Endothelial cell of umbilical vein (primary cell): ENCODE measurements at regions not wholly inside any gene's neighbourhood (a gene's known extent, or its start where the extent isn't known, plus 50 kb on each side); places are given as distances from the start of the nearest gene placed in this dataset.

ENCODE experiments used
- BruUV-seq: library from RNA; stranded (reverse); fragments of 400-500 nt; replicated peaks from 2 replicates; lab custom pipeline; 2021; lab: Mats Ljungman, UMichigan
- CTCF ChIA-PET: fragments of 300-600, 350-600 bp; sonication (Branson Sonifier 250); formaldehyde crosslinking; loops from one replicate; lab custom pipeline; 2021; ENCODE audit warnings: antibody characterized with exemption, inconsistent platforms; lab: Charles Lee
- POLR2A ChIA-PET: fragments of 300-600, 350-600 bp; sonication (Branson Sonifier 250); formaldehyde crosslinking; loops from one replicate; lab custom pipeline; 2021; ENCODE audit warnings: antibody characterized with exemption, inconsistent platforms; lab: Charles Lee
- DNase-seq: peaks from one replicate; pipeline ENCODE4 v3.0.0-alpha.2; 2011; ENCODE audit warnings: low read depth, low spot score
- FAIRE-seq: peaks from 2 replicates; lab custom pipeline; 2011; peaks lifted over from hg19 to GRCh38; lab: Jason Lieb, UNC
- H2AFZ ChIP-seq: 2 replicates; pipeline ENCODE4 v1.6.0; 2012; ENCODE audit warnings: low read depth, low read length, control low read depth, inconsistent platforms
- H3K27ac ChIP-seq: 2 replicates; pipeline ENCODE4 v1.5.1; 2011; ENCODE audit warnings: low read depth, mild to moderate bottlenecking, control low read depth, low read length, moderate library complexity; ENCODE audit not compliant: insufficient read depth
- H3K27me3 ChIP-seq, 2 experiments: 2 replicates each; pipeline versions ENCODE4 v1.6.0 to v1.6.1; 2011; ENCODE audit warnings: low read length in 2 of 2, mixed read lengths in 1 of 2; ENCODE audit not compliant: control insufficient read depth in 2 of 2, insufficient read depth in 2 of 2
- H3K36me3 ChIP-seq, 2 experiments: 2 replicates in 1 of 2; 3 replicates in 1 of 2; pipeline ENCODE4 v1.5.1; 2011; ENCODE audit warnings: low read length in 2 of 2, mild to moderate bottlenecking in 1 of 2, moderate library complexity in 1 of 2; ENCODE audit not compliant: control insufficient read depth in 2 of 2, insufficient read depth in 2 of 2; ENCODE audit errors: extremely low read depth in 1 of 2
- H3K4me1 ChIP-seq: 3 replicates; pipeline ENCODE4 v1.5.1; 2011; ENCODE audit warnings: mild to moderate bottlenecking, low read length; ENCODE audit not compliant: control insufficient read depth, insufficient read depth; ENCODE audit errors: extremely low read depth
- H3K4me2 ChIP-seq: 2 replicates; pipeline ENCODE4 v1.6.1; 2011; ENCODE audit warnings: low read length, control low read depth, mixed read lengths; ENCODE audit not compliant: insufficient read depth
- H3K4me3 ChIP-seq, 3 experiments: fragments of 200-600 bp in 1 of 3; sonication (generic), shearing (Covaris generic) in 1 of 3; replicated peaks in 1 of 3; 2 replicates each; pipeline ENCODE4 v1.5.1; 2011 to 2016; ENCODE audit warnings: control low read depth in 3 of 3, low read length in 3 of 3, mild to moderate bottlenecking in 2 of 3, inconsistent platforms in 1 of 3, low read depth in 1 of 3, moderate library complexity in 1 of 3; ENCODE audit not compliant: insufficient read depth in 1 of 3
- H3K79me2 ChIP-seq: 2 replicates; pipeline ENCODE4 v1.6.0; 2012; ENCODE audit warnings: low read length, inconsistent platforms; ENCODE audit not compliant: control insufficient read depth, insufficient read depth
- H3K9ac ChIP-seq: replicated peaks from 2 replicates; pipeline ENCODE3; 2011; ENCODE audit warnings: low read length, control low read depth; ENCODE audit not compliant: insufficient read depth; ENCODE audit errors: extremely low read depth
- H3K9me1 ChIP-seq: replicated peaks from 3 replicates; pipeline ENCODE4 v1.6.0; 2011; ENCODE audit warnings: mild to moderate bottlenecking, low read length; ENCODE audit not compliant: control insufficient read depth, insufficient read depth; ENCODE audit errors: extremely low read depth
- H3K9me3 ChIP-seq: replicated peaks from 2 replicates; pipeline ENCODE4 v1.5.1; 2012; ENCODE audit warnings: low read length, inconsistent platforms; ENCODE audit not compliant: control insufficient read depth, insufficient read depth
- H4K20me1 ChIP-seq: replicated peaks from 2 replicates; pipeline ENCODE3; 2011; ENCODE audit warnings: mild to moderate bottlenecking, low read length; ENCODE audit not compliant: control insufficient read depth, insufficient read depth; ENCODE audit errors: extremely low read depth
- CTCF ChIP-seq, 2 donors: IDR thresholded peaks; 1 replicate in 1 of 2; 2 replicates in 1 of 2; pipeline ENCODE4 v1.5.1; 2011; ENCODE audit warnings: low read length in 2 of 2, mild to moderate bottlenecking in 2 of 2, moderate library complexity in 2 of 2, control low read depth in 1 of 2, inconsistent platforms in 1 of 2, low read depth in 1 of 2; ENCODE audit not compliant: insufficient read depth in 1 of 2; ENCODE audit errors: extremely low read depth in 1 of 2
- EZH2 ChIP-seq: IDR thresholded peaks from 2 replicates; pipeline ENCODE4 v1.6.1; 2012; ENCODE audit warnings: borderline replicate concordance, low read depth, mild to moderate bottlenecking, moderate library complexity, low read length, inconsistent platforms; ENCODE audit not compliant: severe bottlenecking
- FOS ChIP-seq: IDR thresholded peaks from 2 replicates; pipeline ENCODE4 v1.6.1; 2011; ENCODE audit warnings: mild to moderate bottlenecking, low read length, moderate library complexity, borderline replicate concordance; ENCODE audit not compliant: insufficient read depth
- GATA2 ChIP-seq: IDR thresholded peaks from 2 replicates; pipeline ENCODE4 v1.7.0; 2011; ENCODE audit warnings: low read depth, mild to moderate bottlenecking, moderate library complexity, mixed read lengths, low read length; ENCODE audit not compliant: insufficient read length, insufficient read depth
- JUN ChIP-seq: IDR thresholded peaks from 2 replicates; pipeline ENCODE4 v1.6.1; 2011; ENCODE audit warnings: borderline replicate concordance, low read depth; ENCODE audit not compliant: insufficient read length, insufficient read depth
- MAX ChIP-seq: IDR thresholded peaks from 2 replicates; pipeline ENCODE4 v1.6.1; 2011; ENCODE audit not compliant: insufficient read depth, insufficient read length
- MYC ChIP-seq: IDR thresholded peaks from one replicate; pipeline ENCODE4 v1.6.1; 2011; ENCODE audit warnings: mild to moderate bottlenecking, low read depth, low read length
- POLR2A ChIP-seq: IDR thresholded peaks from 2 replicates; pipeline ENCODE4 v1.6.1; 2012; ENCODE audit warnings: low read depth, mild to moderate bottlenecking, control low read depth, low read length
- POLR2AphosphoS5 ChIP-seq: IDR thresholded peaks from 2 replicates; pipeline ENCODE4 v1.6.1; 2012; ENCODE audit warnings: low read depth, mild to moderate bottlenecking, control low read depth, low read length, moderate library complexity; ENCODE audit not compliant: insufficient read depth
- dilution Hi-C: fragments of 300-500 bp; cut with MboI; formaldehyde crosslinking; loops from one replicate; pipeline ENCODE4 v1.15.0; 2019; ENCODE audit warnings: low sequenced_read_pairs; ENCODE audit not compliant: extremely low pct_ligation_motif_present
- intact Hi-C: fragments of 100-400 bp; cut with micrococcal nuclease; formaldehyde crosslinking; loops from one replicate; pipeline ENCODE4 v1.10.0; 2022

GRCh38 chr1:82044536-82044935 is 243.8 kb downstream of the ADGRL2 start:
- TF ChIP-seq POLR2A = no peak
- TF ChIP-seq EZH2 = no peak
- TF ChIP-seq MAX = no peak
- no peak for TF ChIP-seq MYC
- TF ChIP-seq FOS = no peak
- TF ChIP-seq GATA2 = no peak
- no peak for TF ChIP-seq POLR2AphosphoS5
- no peak for TF ChIP-seq CTCF (IDR thresholded peaks at IDR 0.05; ENCODE audit: extremely low read depth in 1 of 2, insufficient read depth in 1 of 2, low read depth in 1 of 2, low read length in 2 of 2)
- no peak for TF ChIP-seq JUN
- Histone ChIP-seq H3K4me1 (no peaks in the 10 kb centered on the region), H3K9me1 (no peaks in the 10 kb centered on the region), H3K4me3 (no peak overlapping the region), H3K27me3 (peaks cover 8 to 17% of the 10 kb centered on the region in 2 experiments), H3K4me2 (no peak overlapping the region), H3K36me3 (no peaks in the 10 kb centered on the region), H2AFZ (no peak overlapping the region), H3K9ac (no peak overlapping the region), H4K20me1 (no peaks in the 10 kb centered on the region), H3K27ac (no peak overlapping the region), H3K79me2 (no peaks in the 10 kb centered on the region), H3K9me3 (no peaks in the 10 kb centered on the region)
- no TSS peak for BruUV-seq
- intact Hi-C loops (no loop called here), dilution Hi-C loops (no loop called here)
- CTCF ChIA-PET = no interaction called here
- POLR2A ChIA-PET = interaction anchor here (0.5 kb wide), 1 partner anchor 284 kb away, joined by 3 read pairs; no protein-coding TSS in a partner anchor
- no peak for FAIRE-seq
- DNase-seq = no peak
